ENCODE measurements at regions not wholly inside any gene's neighbourhood (a gene's known extent, or its start where the extent isn't known, plus 50 kb on each side); places are given as distances from the start of the nearest gene placed in this dataset.

GRCh38 chr20:40511478-40511877 lies 177.6 kb downstream of the MAFB start:
- no peak for TF ChIP-seq CTCF (conservative IDR thresholded peaks at IDR 0.05; ENCODE audit: low read length)
- TF ChIP-seq EZH2phosphoT487 (IDR thresholded peaks at IDR 0.05; ENCODE audit: borderline replicate concordance): no peak
